GM18517 (cell line): ENCODE measurements at regions not wholly inside any gene's neighbourhood (a gene's known extent, or its start where the extent isn't known, plus 50 kb on each side); places are given as distances from the start of the nearest gene placed in this dataset.
"Not testable (repeated sequence)": the region's sequence is repeated elsewhere in the genome, so short reads cannot be mapped to it uniquely, and the experiment has no call there.

ENCODE experiments used
- ATAC-seq: cut with Tn5 transposase; IDR thresholded peaks from one replicate; pipeline ENCODE4 v1.9.1; 2021; ENCODE audit warnings: mild to moderate bottlenecking, moderate library complexity; ENCODE audit not compliant: unreplicated experiment

DNA sequence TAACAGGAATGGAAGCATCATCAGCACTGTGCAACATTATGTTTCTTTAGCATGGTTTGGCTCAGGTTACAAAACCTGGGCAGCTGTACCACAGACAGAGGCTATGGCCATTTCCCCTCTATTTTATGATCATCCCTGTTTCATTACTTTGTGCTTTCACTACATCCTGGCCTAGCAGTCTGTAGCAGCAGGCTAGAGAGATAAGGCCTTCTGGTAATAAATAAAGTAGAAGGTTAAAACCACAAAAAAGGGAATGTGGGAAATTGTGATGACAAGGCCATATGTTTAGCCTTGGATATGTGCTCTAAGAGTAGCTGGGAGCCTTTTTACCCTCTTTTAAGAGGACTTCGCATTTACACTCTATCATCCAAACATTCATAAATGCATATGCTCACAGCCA lies 266.2 kb upstream of the PHF14 start:
- peak; percentile 36 for ATAC-seq

DNA sequence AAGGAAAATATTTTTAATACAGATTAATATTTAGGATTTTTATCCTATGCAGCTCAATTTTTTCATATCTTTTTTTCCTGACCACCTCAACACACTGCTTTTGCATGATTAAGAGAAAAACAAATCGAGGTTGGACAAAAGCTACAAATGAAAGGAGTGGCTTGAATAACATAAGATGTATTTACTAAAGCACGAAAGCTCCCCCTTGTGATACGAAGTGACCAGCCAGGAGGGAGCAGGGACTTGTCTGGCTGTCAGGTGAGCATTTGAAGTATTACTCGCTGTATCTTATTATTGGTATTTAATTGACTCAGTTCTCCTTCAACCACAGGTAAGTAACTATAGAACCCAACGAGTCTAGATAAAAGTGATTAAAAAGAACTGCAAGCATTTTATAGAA lies 265.2 kb upstream of the PHF14 start:
- no peak for ATAC-seq

DNA sequence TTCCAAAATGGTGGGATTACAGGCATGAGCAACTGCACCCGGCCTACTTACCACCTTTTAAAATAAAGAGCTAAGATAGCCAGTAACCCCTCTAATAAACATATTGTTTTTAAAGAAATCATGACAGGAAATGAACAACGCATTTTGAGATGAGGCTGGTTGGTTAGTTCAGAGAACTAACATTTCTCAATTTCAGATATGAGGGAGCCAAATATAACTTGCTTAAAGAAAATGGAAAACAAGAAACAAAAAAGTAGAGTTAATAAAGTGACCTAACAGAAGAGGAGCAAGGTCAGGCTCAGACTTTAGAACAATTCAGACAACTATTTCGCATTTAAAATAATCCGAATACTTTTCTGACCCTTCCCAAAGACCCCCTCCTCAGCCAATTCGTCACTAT lies 254.9 kb upstream of the PHF14 start:
- ATAC-seq: no peak

GRCh38 chr7:10720042-10720441 lies 253.6 kb upstream of the PHF14 start:
- ATAC-seq: no peak

DNA sequence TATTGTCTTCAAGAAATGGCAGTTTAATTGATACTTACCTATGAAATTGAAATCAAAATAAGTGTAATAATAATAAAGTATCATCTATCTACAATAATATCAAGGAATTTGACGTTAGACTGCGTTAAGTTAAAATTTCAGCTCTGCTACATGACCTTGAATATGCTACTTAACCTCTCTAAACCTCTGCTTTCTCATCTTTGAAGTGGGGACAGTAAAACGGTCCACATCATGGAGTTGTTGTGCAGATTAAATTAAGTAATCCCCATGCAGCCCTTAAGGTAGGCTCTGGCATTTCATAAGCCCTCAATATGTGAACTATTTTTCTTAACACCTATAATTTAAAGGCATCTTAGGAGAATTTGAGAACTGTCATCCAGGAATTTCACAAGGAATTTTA lies 252.4 kb upstream of the PHF14 start:
- ATAC-seq: no peak

DNA sequence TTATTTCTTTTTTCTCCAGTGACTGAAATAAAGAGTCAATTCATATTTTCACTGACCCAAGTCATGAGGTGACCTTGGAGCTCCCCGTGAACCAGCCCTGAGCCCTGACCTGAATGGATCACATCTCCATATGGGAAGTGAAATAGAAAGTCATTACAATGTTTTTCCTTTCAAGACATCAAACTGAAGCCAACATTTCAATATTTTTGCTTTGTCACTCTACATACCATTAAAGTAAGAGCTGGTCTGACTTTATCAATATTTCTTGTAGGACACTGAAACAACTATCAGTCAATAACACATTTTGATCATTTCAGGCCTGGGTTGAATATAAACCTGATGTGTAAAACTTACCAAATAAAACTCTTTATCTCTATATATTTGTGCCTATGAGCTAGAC lies 249.8 kb upstream of the PHF14 start:
- no peak for ATAC-seq

- ATAC-seq: no peak
Measured at GRCh38 chr7:10724449-10724848, 249.2 kb upstream of the PHF14 start.

DNA sequence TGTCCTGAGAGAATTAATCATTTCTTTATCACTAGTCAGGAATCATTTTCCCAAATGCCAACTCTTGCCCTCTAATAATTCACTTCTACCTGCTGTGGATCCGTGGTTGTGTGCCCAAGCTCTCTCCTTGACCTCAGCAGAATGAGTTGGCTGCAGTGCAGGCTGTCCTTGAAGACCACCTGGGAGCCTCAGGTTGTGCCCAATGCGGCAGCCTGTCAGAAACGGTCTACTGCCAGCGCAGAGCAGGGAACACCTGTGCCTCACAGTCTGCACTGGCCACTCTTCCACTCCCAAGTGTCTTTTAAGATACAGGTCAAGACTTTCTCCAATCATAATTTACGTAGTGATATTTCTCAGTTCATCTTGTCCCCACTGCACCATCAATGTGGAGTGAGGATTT lies 246.0 kb upstream of the PHF14 start:
- no peak for ATAC-seq

DNA sequence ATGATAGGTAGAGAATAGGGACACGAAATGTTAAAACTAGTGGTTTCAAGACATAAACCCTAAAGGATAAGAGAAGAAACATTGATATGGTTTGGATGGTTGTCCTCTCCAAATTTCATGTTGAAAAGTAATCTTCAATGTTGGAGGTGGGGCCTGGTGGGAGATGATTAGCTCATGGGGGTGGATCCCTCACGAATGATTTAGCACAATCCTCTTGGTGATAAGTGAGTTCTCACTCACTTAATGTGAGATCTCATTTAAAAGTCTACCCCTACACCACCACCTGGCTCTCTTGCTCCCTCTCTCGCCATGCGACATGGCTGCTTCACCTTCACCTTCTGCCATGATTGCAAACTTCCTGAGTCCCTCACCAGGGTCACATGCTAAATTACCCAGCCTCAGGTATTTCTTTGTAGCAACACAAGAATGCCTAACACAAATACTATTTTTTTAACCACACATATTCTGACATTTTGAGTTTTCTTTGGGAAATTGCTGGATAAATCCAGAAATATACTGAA lies 242.4 kb upstream of the PHF14 start:
- ATAC-seq: no peak

GRCh38 chr7:10733747-10734146 lies 239.9 kb upstream of the PHF14 start:
- ATAC-seq: no peak

DNA sequence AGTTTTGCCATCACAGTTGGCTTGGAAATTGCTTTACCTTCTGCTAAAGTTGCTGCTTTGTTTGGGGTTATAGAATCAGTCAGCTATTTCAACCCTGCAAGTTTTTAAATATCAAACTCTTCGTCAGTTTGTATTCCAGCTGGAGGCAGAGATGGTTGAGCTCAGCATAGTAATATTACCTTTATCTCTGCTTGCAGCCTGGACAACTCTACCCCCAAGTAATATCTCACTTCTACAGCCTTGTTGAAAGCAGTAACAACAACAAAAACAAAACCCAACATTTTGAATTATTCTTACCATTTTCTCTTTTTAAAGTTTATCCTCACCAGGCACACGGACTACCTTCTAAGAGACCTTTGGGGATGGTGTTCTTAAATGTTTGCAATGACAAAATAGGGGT lies 239.1 kb upstream of the PHF14 start:
- ATAC-seq: no peak

GRCh38 chr7:10739401-10739800 lies 234.3 kb upstream of the PHF14 start:
- ATAC-seq: no peak

DNA sequence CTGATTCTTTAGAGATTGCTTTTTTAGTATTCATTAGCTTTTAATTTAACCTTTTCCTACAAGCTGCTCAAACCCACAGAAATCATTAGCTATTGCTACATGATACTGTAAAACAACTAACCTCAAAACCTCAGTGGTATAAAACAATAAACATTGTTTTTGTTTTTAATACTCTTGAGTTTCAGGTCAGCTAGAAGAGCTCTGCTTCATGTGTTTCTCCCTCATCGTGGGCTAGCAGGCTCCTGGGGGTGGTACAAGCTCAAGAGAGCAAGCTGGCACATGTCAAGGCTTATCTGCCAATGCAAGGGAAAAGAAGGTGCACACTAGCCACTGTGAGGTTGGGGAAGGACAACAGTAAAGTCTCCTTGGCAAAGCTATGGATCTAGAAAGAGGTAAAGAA lies 232.9 kb upstream of the PHF14 start:
- no peak for ATAC-seq

- ATAC-seq: no peak
Measured at GRCh38 chr7:10756981-10757380, 216.7 kb upstream of the PHF14 start.

GRCh38 chr7:10759120-10759519 lies 214.6 kb upstream of the PHF14 start:
- ATAC-seq: no peak

DNA sequence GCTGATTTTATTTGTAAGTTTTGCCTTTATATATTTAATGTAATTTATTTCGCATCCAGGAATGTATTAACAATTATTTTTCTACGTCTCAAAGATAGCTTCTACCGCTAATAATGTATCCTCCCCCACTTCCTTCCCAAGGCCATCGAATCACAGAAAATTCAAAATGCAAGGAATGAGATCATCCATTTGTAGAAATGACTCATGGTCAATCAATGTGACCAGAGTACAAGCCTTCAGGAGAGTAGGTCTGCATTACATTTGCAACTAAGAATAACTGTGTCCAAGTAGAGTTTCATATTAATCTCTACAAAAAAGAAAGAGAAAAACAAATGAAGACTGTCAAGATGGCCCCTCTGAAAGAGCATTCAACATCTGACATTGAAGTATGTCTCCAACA lies 205.9 kb upstream of the PHF14 start:
- ATAC-seq: no peak

DNA sequence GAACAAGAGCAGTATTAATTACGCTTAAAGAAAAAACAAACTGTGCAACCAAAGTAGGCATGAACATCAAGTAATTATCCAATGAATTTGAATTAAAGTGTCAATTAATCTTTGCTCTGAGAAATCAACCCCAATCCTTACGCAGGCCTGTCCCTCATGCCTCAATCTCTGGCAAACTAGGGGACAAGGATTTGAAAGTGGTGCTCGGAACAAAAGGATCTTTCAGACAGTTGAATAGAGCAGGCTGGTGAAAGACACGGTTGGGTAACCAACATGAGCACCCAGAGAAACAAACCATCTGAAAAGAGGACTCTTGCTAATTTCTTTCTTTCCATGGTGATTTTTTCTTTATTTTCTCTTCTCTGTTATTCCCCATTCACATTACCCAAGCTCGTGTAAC lies 203.5 kb upstream of the PHF14 start:
- no peak for ATAC-seq

- ATAC-seq: no peak
Measured at GRCh38 chr7:10773430-10773829, 200.2 kb upstream of the PHF14 start.

DNA sequence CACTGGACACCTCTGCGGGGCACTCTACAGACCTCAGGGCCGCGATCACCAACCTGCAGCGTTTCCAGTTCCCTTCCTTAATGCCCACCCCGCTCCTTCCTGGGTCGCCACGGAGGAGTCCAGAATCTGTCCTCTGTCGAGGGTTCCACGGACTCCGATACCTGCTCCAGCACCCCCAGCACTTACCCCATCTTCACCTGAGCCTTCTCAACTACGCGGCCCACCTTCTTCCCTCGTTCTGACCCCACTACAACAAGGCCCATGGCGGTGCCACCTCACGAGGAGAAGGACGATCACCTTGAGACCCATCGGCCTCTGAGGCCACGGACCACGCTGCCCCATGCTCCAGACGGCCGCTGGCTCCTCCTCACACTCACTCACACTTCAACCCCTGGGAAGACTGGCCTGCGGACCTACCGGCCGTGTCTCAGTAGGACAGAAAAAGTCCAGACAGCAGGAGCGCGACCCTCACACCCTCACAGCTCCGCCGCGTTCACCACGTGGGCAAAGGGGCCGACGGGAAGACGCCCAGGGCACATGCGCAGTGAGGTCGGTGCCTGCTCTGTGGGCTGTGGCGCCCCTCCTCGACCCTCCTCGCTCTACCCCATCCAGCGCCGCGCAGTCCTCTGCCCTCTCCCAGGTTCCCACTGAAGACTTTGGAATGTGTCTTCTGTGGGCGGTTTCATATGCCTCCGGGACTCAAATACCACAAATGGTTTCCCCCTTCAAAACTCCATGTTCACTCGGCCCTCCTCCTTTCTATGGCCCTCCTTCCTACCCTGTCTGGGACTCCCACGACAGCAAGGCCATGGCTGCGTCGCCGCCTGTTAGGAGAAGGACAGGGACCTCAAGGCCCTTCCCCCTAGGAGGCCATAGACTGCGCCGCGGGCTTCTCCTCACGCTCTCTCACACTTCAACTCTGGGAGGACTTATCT lies 193.9 kb upstream of the PHF14 start:
- no peak for ATAC-seq

GRCh38 chr7:10780400-10780747 lies 193.3 kb upstream of the PHF14 start:
- no peak for ATAC-seq

- ATAC-seq: not testable (repeated sequence)
Measured at GRCh38 chr7:10786976-10787375, 186.7 kb upstream of the PHF14 start.

DNA sequence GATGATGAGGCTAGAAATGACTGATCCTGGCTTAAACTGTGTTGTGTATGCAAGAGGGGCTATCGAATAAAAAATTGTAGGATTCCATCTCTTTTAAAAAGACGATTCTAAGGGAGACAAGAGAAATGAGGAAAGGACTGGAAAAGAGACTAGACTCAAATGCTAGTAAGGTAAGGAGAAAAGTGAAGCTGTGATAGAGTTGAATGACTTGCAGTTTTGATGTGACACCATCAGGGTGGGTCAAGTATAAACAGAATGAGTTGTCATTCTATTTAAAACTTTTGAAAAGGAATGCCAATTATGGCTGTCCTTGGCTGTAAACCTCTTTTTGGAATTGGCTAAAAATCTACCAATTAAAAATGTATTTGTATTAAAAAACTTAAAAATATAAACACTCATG lies 184.5 kb upstream of the PHF14 start:
- no peak for ATAC-seq

DNA sequence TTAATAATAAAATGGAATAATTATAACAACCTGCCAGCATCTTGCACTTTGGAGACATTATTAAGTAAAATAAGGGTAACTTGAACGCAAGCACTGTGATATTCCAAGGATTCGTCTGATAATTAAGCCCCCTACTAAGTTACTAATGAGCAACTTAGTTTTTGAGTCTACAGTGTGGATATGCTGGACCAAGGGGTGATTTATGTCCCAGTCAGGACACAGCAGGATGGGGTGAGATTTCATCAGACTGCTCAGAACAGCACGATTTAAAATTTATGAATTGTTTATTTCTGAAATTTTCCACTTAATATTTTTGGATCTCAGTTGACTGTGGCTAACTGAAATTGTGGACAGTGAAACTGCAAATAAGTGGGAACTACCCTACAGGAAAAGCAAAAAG lies 182.8 kb upstream of the PHF14 start:
- ATAC-seq: no peak
